GM08714 (cell line): ENCODE measurements at regions not wholly inside any gene's neighbourhood (a gene's known extent, or its start where the extent isn't known, plus 50 kb on each side); places are given as distances from the start of the nearest gene placed in this dataset.

Experiments
- H3K4me3 ChIP-seq: fragments of 200-500 bp; sonication (Bioruptor generic); 2 replicates; pipeline ENCODE4 v1.5.1; 2014; ENCODE audit warnings: mild to moderate bottlenecking, low read length, inconsistent platforms
- ZNF274 ChIP-seq: IDR thresholded peaks from 2 replicates; pipeline ENCODE4 v1.6.1; 2012; ENCODE audit warnings: mild to moderate bottlenecking, low read depth, low read length

DNA sequence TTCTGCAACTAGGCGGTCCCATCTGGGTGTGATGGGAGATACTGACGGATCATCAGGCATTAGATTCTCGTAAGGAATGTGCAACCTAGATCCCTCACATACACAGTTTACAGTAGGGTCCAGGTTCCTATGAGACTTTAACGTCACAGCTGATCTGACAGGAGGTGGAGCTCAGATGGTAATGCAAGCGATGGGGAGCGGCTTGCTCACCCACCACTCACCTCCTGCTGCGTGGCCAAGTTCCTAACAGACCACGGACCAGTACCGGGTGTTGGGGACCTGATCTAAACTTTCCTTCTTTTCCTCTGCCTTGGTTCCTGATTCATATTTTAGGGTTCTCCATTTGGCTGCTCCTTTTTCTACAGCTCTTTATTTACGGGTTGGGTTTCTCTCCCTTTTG, 479.8 kb downstream of the BCAT1 start:
- no peak overlapping the region for H3K4me3 ChIP-seq
- TF ChIP-seq ZNF274: no peak

DNA sequence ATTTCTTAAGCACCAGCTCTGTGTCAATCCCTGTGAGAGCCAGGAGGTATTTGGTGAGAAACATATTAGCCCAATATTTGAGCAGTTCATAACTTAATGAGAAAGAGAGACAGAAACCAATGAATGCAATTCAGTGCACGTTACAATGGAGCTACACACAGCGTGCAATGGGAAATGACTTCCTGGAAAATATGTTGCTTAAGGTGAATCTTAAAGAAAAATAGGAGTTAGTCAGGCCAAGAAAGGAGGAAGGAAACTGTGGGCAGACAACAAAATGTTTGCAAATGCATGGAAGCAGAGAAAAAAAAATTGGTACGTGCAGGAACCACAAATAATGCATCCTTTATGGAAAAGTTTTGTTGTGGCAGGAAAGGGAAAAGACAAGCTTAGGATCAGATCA, 481.7 kb downstream of the BCAT1 start:
- TF ChIP-seq ZNF274: no peak
- no peak overlapping the region for H3K4me3 ChIP-seq

DNA sequence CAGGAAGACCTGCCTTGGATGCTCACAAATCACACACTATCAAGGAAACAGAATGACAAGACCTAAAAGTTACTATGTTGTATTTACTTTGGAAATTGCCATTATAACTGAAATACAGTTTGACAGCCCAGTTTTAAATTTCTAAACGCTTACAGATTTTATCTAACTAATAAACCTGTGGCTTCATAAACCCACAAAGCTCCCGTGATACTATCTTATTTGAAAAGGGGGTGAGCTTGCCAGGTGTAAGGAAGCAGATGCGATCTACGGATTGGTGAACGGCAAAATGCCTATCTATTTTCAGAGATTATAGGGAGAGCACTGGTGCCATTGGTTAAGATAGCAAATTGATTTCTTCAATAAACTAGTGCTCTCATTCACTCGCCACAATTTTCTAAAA, 485.5 kb downstream of the BCAT1 start:
- no peak overlapping the region for H3K4me3 ChIP-seq
- no peak for TF ChIP-seq ZNF274

DNA sequence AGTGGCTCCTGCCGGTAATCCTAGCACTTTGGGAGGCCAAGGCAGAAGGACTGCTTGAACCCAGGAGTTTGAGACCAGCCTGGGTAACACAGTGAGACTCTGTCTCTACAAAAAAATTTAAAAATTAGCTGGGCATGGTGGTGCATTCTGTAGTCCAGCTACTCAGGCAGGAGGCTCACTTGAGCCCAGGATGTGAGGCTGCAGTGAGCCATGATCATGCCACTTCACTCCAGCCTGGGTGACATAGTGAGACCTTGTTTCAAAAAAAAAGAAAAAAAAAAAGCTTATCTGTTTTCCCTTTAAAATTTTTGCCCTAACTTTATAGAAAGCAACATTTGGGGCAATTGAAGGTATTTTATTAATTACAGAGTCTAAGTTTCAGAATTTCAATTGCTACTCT, 486.0 kb downstream of the BCAT1 start:
- no peak for TF ChIP-seq ZNF274
- H3K4me3 ChIP-seq: no peak overlapping the region

DNA sequence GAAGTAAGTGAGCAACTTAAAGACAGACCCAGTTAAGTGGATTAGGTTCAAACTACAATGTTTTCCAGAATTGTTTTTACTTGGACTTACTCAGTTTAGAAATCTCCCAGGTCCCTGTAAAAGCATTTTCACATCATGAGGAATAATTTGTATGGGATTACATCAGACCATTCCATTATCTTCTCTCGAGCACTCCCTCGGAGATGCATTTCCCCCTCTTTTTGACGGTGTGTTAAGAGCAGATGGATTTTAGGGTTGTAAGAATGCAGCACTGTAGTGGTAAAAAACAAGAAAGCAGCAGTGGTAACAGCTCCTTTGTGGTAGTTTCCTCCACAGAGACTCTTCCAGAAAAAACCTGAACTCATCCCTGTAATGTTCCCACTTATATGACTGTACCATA, 488.4 kb downstream of the BCAT1 start:
- TF ChIP-seq ZNF274: no peak
- H3K4me3 ChIP-seq: no peak overlapping the region

DNA sequence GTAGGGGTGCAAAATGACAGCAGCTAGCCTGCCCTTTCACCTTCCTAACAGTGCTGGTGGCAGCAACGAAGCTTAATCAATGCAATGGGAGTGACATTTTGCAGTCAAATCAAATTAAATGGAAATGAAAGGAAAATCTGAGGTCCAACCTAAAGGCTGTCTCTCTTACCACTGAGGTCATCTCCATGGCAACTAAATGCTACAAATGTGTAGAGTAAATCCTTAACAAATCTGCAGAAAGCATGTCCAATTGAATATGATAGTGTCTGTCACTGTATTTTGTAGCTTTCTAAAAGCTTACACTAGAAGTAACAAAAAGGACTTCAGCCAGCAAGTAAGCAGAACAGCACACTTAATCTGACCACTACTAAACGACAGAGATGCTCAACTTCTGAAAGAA, 488.8 kb downstream of the BCAT1 start:
- no peak for TF ChIP-seq ZNF274
- no peak overlapping the region for H3K4me3 ChIP-seq

DNA sequence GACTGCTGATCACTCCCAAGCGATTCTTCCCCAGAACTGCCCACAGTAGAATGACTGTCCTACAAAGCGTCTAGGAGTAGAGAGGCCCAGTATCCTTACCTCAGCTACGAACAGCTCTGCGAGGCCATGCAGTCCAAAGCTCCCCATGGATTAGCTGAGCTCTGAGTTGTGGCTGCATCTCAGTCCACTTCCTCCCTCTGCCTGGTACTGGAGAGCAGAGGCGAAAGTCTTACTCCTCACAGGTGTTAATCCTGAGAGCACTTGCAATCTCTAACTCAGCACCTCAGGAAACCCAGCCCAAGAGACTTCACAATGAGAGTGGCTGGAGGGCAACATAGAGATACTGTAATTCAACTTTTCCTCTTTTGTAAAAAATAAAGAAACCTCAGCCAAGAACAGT, 493.1 kb downstream of the BCAT1 start:
- no peak for TF ChIP-seq ZNF274
- H3K4me3 ChIP-seq: no peak overlapping the region

DNA sequence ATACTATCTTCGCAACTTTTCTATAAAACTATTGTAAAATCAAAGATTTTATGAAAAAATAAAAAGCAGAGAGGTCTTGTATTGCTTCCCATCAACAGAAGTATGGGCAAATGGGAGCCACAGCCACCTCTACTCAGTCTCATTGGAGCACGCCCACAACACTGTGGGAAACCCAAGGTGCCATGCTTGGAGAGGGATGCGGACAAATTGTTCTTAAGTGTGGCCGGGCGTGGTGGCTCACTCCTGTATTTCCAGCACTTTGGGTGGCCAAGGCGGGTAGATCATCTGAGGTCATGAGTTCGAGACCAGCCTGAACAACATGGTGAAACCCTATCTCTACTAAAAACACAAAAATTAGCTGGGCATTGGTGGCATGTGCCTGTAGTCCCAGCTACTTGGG, 498.2 kb upstream of the SOX5 start:
- TF ChIP-seq ZNF274: no peak
- no peak overlapping the region for H3K4me3 ChIP-seq

DNA sequence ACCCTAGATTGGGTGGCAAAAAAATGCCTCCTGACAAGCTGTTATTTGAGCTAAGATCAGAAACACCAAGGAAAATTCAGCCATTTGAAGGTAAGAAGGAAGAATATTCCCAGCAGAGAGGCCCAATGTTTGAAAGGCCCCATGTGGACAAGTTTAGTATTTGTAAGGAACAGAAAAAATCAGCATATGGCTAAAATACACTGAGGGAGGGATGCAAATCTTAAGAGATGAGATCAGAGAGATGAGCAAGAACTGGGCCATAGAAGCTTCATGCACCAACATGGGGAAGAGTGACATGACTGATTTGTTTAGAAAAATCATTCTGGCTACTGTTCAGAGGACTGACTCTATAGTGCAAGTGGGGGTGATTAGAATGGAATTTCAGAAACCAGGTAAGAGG, 496.8 kb upstream of the SOX5 start:
- no peak for TF ChIP-seq ZNF274
- H3K4me3 ChIP-seq: no peak overlapping the region

DNA sequence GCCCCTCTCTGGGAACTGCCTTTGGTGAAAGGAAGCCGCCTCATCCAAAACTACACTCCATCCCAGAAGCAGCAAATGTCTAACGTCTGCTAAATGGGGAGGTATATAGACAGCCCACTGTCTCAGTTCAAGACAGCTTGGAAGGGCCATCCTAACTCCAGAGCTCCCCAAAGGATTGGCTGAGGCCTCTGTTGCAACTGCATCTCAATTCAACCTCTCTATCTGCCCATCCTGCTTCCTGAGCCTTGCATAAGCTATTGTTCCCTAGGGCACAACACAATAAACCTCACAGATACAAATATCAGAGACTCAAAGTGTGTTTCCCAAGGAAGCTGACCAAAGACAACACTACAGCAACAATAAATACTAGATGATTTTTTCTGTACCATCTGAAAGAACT, 495.2 kb upstream of the SOX5 start:
- no peak overlapping the region for H3K4me3 ChIP-seq
- no peak for TF ChIP-seq ZNF274

DNA sequence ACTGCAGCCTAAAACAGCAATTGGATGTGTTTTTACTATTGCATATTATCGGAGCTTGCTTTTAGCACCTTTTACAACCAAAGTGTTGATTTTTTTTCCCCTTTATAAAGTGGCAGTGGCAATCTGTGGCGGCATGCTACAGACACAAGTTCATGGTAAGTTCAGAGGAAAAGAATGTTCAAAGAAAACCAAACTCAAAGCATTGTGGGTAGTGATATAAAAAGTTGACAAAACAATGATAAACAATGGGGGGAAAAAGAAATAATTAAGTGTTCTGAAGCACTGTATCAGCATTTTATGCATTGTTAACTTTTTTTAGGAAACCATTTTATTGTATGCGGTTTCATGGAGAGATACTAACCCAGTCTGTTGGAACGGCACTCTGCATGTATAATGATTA, 492.0 kb upstream of the SOX5 start:
- no peak overlapping the region for H3K4me3 ChIP-seq
- no peak for TF ChIP-seq ZNF274

DNA sequence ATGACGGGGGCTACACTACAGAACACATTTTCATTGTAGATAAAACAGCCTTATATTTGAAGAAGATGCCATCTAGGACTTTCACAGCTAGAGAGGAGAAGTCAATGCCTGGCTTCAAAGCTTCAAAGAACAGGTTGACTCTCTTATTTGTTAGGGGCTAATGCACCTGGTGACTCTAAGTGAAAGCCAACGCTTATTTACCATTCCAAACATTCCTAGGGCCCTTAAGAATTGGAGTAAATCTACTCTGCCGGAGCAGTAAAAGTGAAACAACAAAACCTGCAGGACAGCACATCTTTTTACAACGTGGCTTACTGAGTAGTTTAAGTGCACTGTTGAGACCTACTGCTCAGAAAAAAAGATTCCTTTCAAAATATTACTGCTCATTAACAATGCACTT, 487.2 kb upstream of the SOX5 start:
- TF ChIP-seq ZNF274: no peak
- H3K4me3 ChIP-seq: no peak overlapping the region

DNA sequence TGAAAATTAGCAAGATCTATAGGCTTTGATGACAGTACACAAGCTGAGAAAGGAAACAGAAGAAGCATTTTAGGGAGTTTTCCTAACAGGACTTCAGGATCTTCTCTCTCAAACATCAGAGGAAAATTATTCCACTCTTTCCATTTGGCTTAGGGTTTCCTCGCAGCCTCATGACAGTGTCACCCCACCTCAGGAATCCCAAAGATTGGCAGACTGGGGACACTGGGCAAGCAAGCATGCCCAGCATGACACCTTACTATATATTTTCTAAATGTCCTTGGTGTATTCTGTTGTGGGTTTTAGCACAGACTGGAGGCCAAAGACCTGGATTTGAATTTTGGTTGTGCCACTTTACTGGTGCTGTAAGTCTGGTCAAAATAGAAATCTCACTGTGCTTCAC, 482.4 kb upstream of the SOX5 start:
- H3K4me3 ChIP-seq: no peak overlapping the region
- TF ChIP-seq ZNF274: no peak

DNA sequence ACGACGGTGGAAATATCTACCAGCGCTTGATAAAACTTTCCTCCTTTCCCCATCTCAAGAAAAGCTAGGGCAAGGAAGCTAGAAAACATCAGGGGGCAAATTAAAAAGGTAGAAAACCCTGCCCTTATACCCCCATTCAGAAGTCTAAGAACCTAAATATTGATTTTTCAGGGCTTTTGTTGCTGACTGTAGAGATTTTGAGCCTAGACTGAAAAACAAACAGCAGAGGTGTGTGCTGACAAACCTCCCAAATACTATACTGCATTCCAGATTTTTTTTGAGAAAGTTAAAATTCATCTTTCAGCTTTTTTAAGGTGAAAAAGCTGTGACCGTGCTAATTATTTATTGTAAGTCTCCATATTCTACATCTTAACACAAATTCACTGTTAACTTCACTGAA, 478.3 kb upstream of the SOX5 start:
- TF ChIP-seq ZNF274: no peak
- no peak overlapping the region for H3K4me3 ChIP-seq

DNA sequence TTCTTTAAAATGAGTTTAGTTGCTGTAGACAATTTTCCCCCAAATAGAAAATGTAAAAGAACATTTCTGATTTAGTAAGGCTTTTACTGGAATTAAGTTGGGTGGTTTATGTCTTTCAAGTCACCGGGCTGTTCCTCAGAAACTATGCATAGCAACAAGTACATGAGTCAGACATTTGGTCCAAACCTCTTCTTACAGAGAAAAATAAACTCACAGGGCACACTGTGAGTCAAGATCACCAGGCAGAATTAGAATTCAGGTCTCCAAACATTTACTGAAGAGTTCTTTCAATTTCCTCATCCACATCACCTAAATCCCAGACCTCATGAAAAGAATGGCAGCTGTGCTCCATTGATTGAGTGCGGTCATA, 476.1 kb upstream of the SOX5 start:
- H3K4me3 ChIP-seq: no peak overlapping the region
- TF ChIP-seq ZNF274: no peak

DNA sequence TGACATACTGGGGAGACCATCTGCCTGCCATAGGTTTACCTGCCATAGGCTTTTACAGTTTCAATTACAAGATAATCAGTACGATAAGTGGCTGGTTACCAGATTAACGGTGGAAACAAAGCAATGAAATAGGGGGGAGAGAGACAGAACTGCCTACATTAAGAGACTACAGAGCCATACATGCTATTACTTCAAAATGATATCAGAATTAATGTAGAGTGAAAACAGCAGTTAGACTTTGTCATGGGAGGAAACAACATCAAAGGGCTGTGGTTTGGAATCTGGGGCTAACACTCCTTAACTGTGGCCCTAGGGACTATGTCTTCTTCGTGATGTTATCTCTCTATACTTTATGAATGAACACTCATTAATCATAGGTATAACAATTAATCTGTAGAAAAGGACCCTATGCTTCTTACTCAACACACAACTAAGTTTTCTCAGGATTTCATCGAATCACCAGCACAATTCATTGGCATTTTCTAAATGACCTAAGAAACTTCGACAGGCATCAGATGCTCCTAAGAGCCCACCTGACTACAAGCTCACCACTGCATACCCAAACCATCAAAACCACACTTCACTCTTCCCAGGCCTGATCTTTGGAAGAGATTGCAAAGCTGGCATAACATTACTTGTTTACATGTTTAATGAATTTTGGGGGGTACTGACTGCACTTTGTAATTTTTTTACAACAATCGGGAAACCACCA, 475.6 kb upstream of the SOX5 start:
- TF ChIP-seq ZNF274: no peak
- no peak overlapping the region for H3K4me3 ChIP-seq

DNA sequence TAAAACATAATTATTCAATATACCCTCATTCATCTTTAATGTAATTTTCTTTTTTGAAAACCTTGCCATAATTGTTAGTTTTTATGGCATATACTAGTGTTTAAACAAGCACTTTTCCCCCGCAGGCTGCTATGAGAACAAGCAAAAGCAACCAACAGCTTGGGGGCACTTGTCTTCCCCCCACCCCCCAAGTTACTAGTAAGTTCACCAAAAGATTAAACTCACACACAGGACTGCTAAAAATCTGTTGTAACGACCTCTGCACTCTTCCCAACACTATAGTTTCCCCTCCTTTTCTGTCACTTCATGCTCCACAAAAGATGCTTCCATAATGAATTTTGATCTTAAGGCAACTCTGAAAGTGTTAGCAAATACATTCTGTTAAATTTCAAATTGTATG, 474.9 kb upstream of the SOX5 start:
- TF ChIP-seq ZNF274: no peak
- no peak overlapping the region for H3K4me3 ChIP-seq

DNA sequence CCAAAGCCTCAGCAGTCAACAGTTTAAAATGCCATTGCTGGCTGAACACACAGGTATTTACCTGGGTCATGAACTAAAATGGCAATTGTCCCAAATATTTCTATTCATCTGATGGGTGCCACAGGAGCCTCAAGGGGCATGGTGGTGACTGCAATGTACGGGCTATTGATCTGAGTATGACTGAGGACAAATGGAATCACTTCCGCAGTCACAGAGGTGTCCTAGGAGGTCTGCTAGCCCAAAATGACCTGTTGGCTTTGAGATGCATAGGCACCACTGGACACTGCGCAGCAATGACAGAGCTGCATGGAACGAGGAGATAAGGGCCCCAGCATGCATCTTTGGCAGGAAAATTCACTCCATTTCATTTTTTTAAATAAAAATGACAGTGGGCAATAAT, 474.1 kb upstream of the SOX5 start:
- no peak for TF ChIP-seq ZNF274
- H3K4me3 ChIP-seq: no peak overlapping the region
